Lung (tissue), 11 donors: ENCODE measurements at regions not wholly inside any gene's neighbourhood (a gene's known extent, or its start where the extent isn't known, plus 50 kb on each side); places are given as distances from the start of the nearest gene placed in this dataset.

Experiments
- ATAC-seq: fragments of 200-7000 bp; cut with Tn5 transposase; one replicate; pipeline ENCODE4 v1.9.1; 2020; ENCODE audit warnings: moderate number of reproducible peaks; ENCODE audit not compliant: insufficient read depth, low FRiP score
- DNase-seq, 3 donors: peaks; one replicate each; pipeline ENCODE4 v3.0.0-alpha.2; 2013 to 2017
- H3K27ac ChIP-seq, 2 donors: one replicate each; pipeline ENCODE4 v1.5.1; 2013; ENCODE audit warnings: mild to moderate bottlenecking in 2 of 2, moderate library complexity in 2 of 2, control low read depth in 1 of 2, inconsistent platforms in 1 of 2, low read depth in 1 of 2, low read length in 1 of 2
- H3K27me3 ChIP-seq, 3 donors: one replicate each; pipeline ENCODE4 v1.5.1; 2013; ENCODE audit warnings: low read length in 2 of 3; ENCODE audit not compliant: control insufficient read depth in 3 of 3, insufficient read depth in 3 of 3
- H3K36me3 ChIP-seq, 4 donors: one replicate each; pipeline ENCODE4 v1.5.1; 2013; ENCODE audit warnings: low read length in 4 of 4, mild to moderate bottlenecking in 1 of 4, moderate library complexity in 1 of 4; ENCODE audit not compliant: control insufficient read depth in 4 of 4, insufficient read depth in 4 of 4
- H3K4me1 ChIP-seq, 5 donors: one replicate each; pipeline ENCODE4 v1.5.1; 2013; ENCODE audit warnings: low read length in 5 of 5, mild to moderate bottlenecking in 2 of 5, moderate library complexity in 1 of 5; ENCODE audit not compliant: control insufficient read depth in 5 of 5, insufficient read depth in 5 of 5
- H3K4me3 ChIP-seq: one replicate; pipeline ENCODE4 v1.5.1; 2013; ENCODE audit warnings: mild to moderate bottlenecking, control low read depth, moderate library complexity
- H3K9ac ChIP-seq, 2 donors: one replicate each; pipeline ENCODE4 v1.5.1; 2013; ENCODE audit warnings: low read length in 2 of 2, control low read depth in 1 of 2; ENCODE audit not compliant: insufficient read depth in 1 of 2
- H3K9me3 ChIP-seq, 4 donors: one replicate each; pipeline ENCODE4 v1.5.1; 2013; ENCODE audit warnings: low read length in 3 of 4, mild to moderate bottlenecking in 1 of 4, moderate library complexity in 1 of 4; ENCODE audit not compliant: control insufficient read depth in 4 of 4, insufficient read depth in 3 of 4
- WGBS, 2 donors: extraction: QIAGEN DNeasy Blood & Tissue Kit; methylation state at CpG; one replicate each; pipeline ENCODE4 v1.1.7; 2013; 5-methylcytosine and 5-hydroxymethylcytosine counted together
- TF ChIP-seq, protein P1 (sequence below): IDR thresholded peaks from 2 replicates; pipeline ENCODE4 v1.5.1; 2012; ENCODE audit warnings: mild to moderate bottlenecking; ENCODE audit errors: control extremely low read depth, extremely low read depth
- donor health status: control.
- donor health status: control.
- donor health status: Bipolar disorder and iron deficiency.
- donor health status: healthy.
- donor health status: DM: yes; HTN: yes; CAD: no.

DNA sequence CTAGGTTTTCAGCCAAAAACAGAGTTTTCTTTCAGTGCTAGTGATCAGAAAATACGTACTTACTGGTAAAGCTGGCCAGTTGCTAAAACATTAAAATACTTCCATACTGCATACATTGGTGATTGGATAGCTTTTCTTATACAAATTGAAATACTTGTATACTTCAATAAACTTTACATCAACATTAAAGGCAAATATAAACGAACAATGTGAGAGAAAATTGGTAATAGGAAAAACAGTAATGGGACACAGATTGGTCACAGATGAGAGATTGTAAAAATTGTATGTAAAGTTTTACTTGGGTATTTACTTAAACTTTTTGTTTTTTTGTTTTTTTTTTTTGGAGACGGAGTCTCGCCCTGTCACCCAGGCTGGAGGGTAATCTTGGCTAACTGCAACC is 391.7 kb downstream of the TFEC start:
- WGBS, 2 donors, result 89 to 90% methylated on average over 4 of the region's 4 CpGs
- ATAC-seq, result no peak

DNA sequence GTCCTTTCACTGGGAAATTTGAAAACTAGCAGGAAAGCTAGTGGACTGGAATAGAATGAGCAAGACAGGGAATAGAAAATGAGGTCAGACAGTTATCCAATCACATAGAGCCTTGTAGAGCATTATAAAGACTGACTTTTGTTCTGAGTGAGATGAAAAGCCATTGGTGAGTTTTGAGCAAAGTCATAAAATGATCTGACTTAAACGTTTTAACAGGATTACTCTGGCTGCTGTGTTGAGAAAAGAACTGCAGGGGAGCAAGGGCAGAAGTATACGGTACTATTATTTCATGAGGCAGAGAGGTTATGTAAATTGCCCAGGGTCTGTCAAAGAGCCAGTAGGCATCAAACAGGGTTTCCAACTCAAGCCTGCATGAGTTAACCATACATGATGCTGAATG is 393.4 kb downstream of the TFEC start:
- TF ChIP-seq, protein P1, sequence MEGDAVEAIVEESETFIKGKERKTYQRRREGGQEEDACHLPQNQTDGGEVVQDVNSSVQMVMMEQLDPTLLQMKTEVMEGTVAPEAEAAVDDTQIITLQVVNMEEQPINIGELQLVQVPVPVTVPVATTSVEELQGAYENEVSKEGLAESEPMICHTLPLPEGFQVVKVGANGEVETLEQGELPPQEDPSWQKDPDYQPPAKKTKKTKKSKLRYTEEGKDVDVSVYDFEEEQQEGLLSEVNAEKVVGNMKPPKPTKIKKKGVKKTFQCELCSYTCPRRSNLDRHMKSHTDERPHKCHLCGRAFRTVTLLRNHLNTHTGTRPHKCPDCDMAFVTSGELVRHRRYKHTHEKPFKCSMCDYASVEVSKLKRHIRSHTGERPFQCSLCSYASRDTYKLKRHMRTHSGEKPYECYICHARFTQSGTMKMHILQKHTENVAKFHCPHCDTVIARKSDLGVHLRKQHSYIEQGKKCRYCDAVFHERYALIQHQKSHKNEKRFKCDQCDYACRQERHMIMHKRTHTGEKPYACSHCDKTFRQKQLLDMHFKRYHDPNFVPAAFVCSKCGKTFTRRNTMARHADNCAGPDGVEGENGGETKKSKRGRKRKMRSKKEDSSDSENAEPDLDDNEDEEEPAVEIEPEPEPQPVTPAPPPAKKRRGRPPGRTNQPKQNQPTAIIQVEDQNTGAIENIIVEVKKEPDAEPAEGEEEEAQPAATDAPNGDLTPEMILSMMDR, result no peak
- H3K9ac ChIP-seq, result no peak overlapping the region

More for the DNA sequence above, 391.7 kb downstream of the TFEC start:
- no peaks in the 10 kb centered on the region for H3K27me3 ChIP-seq
- no peaks in the 10 kb centered on the region for H3K9me3 ChIP-seq
- no peak overlapping the region for H3K4me3 ChIP-seq
- H3K27ac ChIP-seq, result no peak overlapping the region
- H3K36me3 ChIP-seq, result no peaks in the 10 kb centered on the region
- DNase-seq, result peak in 1 of 3 donors; percentile 10
- TF ChIP-seq, protein P1, result no peak
- H3K4me1 ChIP-seq, result peaks cover 0 to 14% (median 3%) of the 10 kb centered on the region in 5 donors
- H3K9ac ChIP-seq, result no peak overlapping the region

DNA sequence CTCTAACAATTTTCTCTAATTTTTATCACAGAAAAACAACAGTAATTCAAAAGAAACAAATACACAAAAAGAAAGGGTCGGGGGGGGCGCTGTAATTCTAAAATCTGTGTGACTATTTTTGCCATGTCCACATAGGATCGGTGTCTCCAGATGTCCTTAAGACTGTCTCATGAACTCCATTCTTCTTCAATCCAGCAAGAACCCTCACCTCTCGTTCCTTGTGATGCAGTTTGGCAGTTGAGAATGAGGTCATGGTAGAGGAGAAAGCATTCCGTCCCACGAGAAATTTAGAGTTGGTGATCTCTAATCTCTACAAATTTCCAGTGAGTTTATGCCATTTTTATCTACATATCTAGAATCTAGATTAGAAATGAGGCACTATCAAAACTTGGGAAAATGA is 394.7 kb downstream of the TFEC start:
- Histone ChIP-seq H3K27me3 (no peaks in the 10 kb centered on the region), H3K9me3 (peaks cover 0 to 3% (median 0%) of the 10 kb centered on the region in 4 donors), H3K36me3 (no peaks in the 10 kb centered on the region), H3K9ac (no peak overlapping the region), H3K4me1 (peaks cover 0 to 14% (median 3%) of the 10 kb centered on the region in 5 donors), H3K27ac (no peak overlapping the region), H3K4me3 (no peak overlapping the region)
- DNase-seq, result peak in 1 of 3 donors; percentile 16
- 60 to 62% methylated on average over 6 of the region's 6 CpGs for WGBS, 2 donors
- ATAC-seq, result no peak
- TF ChIP-seq, protein P1, result no peak

More for the DNA sequence above, 393.4 kb downstream of the TFEC start:
- ATAC-seq, result no peak
- DNase-seq, result no peak
- 77 to 84% methylated on average over 2 of the region's 2 CpGs for WGBS, 2 donors
- H3K4me3 ChIP-seq, result no peak overlapping the region
- H3K36me3 ChIP-seq, result no peaks in the 10 kb centered on the region
- H3K9me3 ChIP-seq, result peaks cover 0 to 3% (median 0%) of the 10 kb centered on the region in 4 donors
- no peak overlapping the region for H3K27ac ChIP-seq
- H3K27me3 ChIP-seq, result no peaks in the 10 kb centered on the region
- peaks cover 0 to 14% (median 3%) of the 10 kb centered on the region in 5 donors for H3K4me1 ChIP-seq

- Histone ChIP-seq H3K27me3 (no peaks in the 10 kb centered on the region), H3K27ac (no peak overlapping the region), H3K4me3 (no peak overlapping the region), H3K4me1 (peaks cover 0 to 14% (median 3%) of the 10 kb centered on the region in 5 donors), H3K36me3 (no peaks in the 10 kb centered on the region), H3K9me3 (peaks cover 0 to 3% (median 0%) of the 10 kb centered on the region in 4 donors), H3K9ac (no peak overlapping the region)
- ATAC-seq (no peak), DNase-seq (peak in 2 of 3 donors; percentile 57 to 61)
- TF ChIP-seq, protein P1, result no peak
- 27 to 47% methylated on average over 1 of the region's 1 CpG for WGBS, 2 donors
Observed at GRCh38 chr7:115635376-115635775, 395.2 kb downstream of the TFEC start.
